Skeletal muscle tissue (tissue), 3 donors: ENCODE measurements at regions not wholly inside any gene's neighbourhood (a gene's known extent, or its start where the extent isn't known, plus 50 kb on each side); places are given as distances from the start of the nearest gene placed in this dataset.

Experiments used
- H3K27ac ChIP-seq: one replicate; pipeline ENCODE4 v1.7.0; 2013; ENCODE audit warnings: mild to moderate bottlenecking, low read depth, low read length, inconsistent platforms
- H3K27me3 ChIP-seq, 3 donors: one replicate each; pipeline ENCODE4 v1.7.0; 2013; ENCODE audit warnings: low read length in 3 of 3; ENCODE audit not compliant: control insufficient read depth in 3 of 3, insufficient read depth in 3 of 3
- H3K36me3 ChIP-seq, 3 donors: one replicate each; pipeline ENCODE4 v1.7.0; 2013; ENCODE audit warnings: low read length in 3 of 3; ENCODE audit not compliant: control insufficient read depth in 3 of 3, insufficient read depth in 3 of 3
- H3K4me1 ChIP-seq, 3 donors: one replicate each; pipeline ENCODE4 v1.7.0; 2013; ENCODE audit warnings: low read length in 3 of 3, mild to moderate bottlenecking in 3 of 3; ENCODE audit not compliant: control insufficient read depth in 3 of 3, insufficient read depth in 3 of 3
- H3K4me3 ChIP-seq, 3 donors: one replicate each; pipeline ENCODE4 v1.7.0; 2013; ENCODE audit warnings: low read length in 3 of 3
- H3K9ac ChIP-seq, 3 donors: one replicate each; pipeline ENCODE4 v1.7.0; 2013; ENCODE audit warnings: low read length in 3 of 3, mild to moderate bottlenecking in 3 of 3, moderate library complexity in 2 of 3, low read depth in 1 of 3
- H3K9me3 ChIP-seq, 3 donors: one replicate each; pipeline ENCODE4 v1.7.0; 2013; ENCODE audit warnings: low read length in 3 of 3; ENCODE audit not compliant: control insufficient read depth in 3 of 3
- donor health status: Osteomylitis.

- Histone ChIP-seq H3K27ac (no peak overlapping the region), H3K4me1 (no peaks in the 10 kb centered on the region), H3K9ac (no peak overlapping the region), H3K4me3 (no peak overlapping the region), H3K36me3 (no peaks in the 10 kb centered on the region), H3K27me3 (no peaks in the 10 kb centered on the region), H3K9me3 (no peaks in the 10 kb centered on the region)
Observed at GRCh38 chr18:41744421-41745030, 210.5 kb upstream of the PIK3C3 start.

GRCh38 chr18:41737218-41737617, 217.8 kb upstream of the PIK3C3 start:
- no peak overlapping the region for H3K9ac ChIP-seq
- H3K36me3 ChIP-seq: no peaks in the 10 kb centered on the region
- H3K4me1 ChIP-seq: no peaks in the 10 kb centered on the region
- H3K27ac ChIP-seq: no peak overlapping the region
- no peaks in the 10 kb centered on the region for H3K9me3 ChIP-seq
- H3K27me3 ChIP-seq: no peaks in the 10 kb centered on the region
- H3K4me3 ChIP-seq: no peak overlapping the region

GRCh38 chr18:41734917-41735316, 220.1 kb upstream of the PIK3C3 start:
- Histone ChIP-seq H3K4me1 (no peaks in the 10 kb centered on the region), H3K4me3 (no peak overlapping the region), H3K27ac (no peak overlapping the region), H3K9ac (no peak overlapping the region), H3K36me3 (no peaks in the 10 kb centered on the region), H3K27me3 (no peaks in the 10 kb centered on the region), H3K9me3 (no peaks in the 10 kb centered on the region)

GRCh38 chr18:41732356-41732755, 222.7 kb upstream of the PIK3C3 start:
- H3K27ac ChIP-seq: no peak overlapping the region
- no peak overlapping the region for H3K4me3 ChIP-seq
- no peaks in the 10 kb centered on the region for H3K9me3 ChIP-seq
- no peaks in the 10 kb centered on the region for H3K27me3 ChIP-seq
- H3K4me1 ChIP-seq: no peaks in the 10 kb centered on the region
- no peak overlapping the region for H3K9ac ChIP-seq
- H3K36me3 ChIP-seq: no peaks in the 10 kb centered on the region

- no peaks in the 10 kb centered on the region for H3K36me3 ChIP-seq
- no peak overlapping the region for H3K9ac ChIP-seq
- H3K9me3 ChIP-seq: no peaks in the 10 kb centered on the region
- no peak overlapping the region for H3K4me3 ChIP-seq
- H3K4me1 ChIP-seq: no peaks in the 10 kb centered on the region
- no peak overlapping the region for H3K27ac ChIP-seq
- H3K27me3 ChIP-seq: no peaks in the 10 kb centered on the region
Observed at GRCh38 chr18:41731884-41732283, 223.2 kb upstream of the PIK3C3 start.

GRCh38 chr18:41724195-41724594, 230.8 kb upstream of the PIK3C3 start:
- H3K9me3 ChIP-seq: peaks cover 0 to under 1% (median 0%) of the 10 kb centered on the region in 3 donors
- no peak overlapping the region for H3K27ac ChIP-seq
- no peaks in the 10 kb centered on the region for H3K4me1 ChIP-seq
- no peak overlapping the region for H3K9ac ChIP-seq
- no peaks in the 10 kb centered on the region for H3K36me3 ChIP-seq
- no peaks in the 10 kb centered on the region for H3K27me3 ChIP-seq
- no peak overlapping the region for H3K4me3 ChIP-seq

- Histone ChIP-seq H3K4me1 (no peaks in the 10 kb centered on the region), H3K4me3 (no peak overlapping the region), H3K9ac (no peak overlapping the region), H3K36me3 (no peaks in the 10 kb centered on the region), H3K27me3 (no peaks in the 10 kb centered on the region), H3K27ac (no peak overlapping the region), H3K9me3 (peaks cover 0 to 2% (median 0%) of the 10 kb centered on the region in 3 donors)
Observed at GRCh38 chr18:41721103-41721790, 233.8 kb upstream of the PIK3C3 start.

- Histone ChIP-seq H3K27me3 (no peaks in the 10 kb centered on the region), H3K9ac (no peak overlapping the region)
Observed at GRCh38 chr18:41720226-41720625, 234.8 kb upstream of the PIK3C3 start.

GRCh38 chr18:41719808-41720207, 235.2 kb upstream of the PIK3C3 start:
- H3K4me3 ChIP-seq: no peak overlapping the region

More at GRCh38 chr18:41720226-41720625, 234.8 kb upstream of the PIK3C3 start:
- no peak overlapping the region for H3K4me3 ChIP-seq
- no peak overlapping the region for H3K27ac ChIP-seq
- H3K36me3 ChIP-seq: no peaks in the 10 kb centered on the region
- H3K4me1 ChIP-seq: no peaks in the 10 kb centered on the region
- peaks cover 0 to 2% (median 0%) of the 10 kb centered on the region in 3 donors for H3K9me3 ChIP-seq

GRCh38 chr18:41714872-41715271, 240.2 kb upstream of the PIK3C3 start:
- no peaks in the 10 kb centered on the region for H3K4me1 ChIP-seq
- H3K36me3 ChIP-seq: no peaks in the 10 kb centered on the region
- H3K4me3 ChIP-seq: no peak overlapping the region
- H3K9me3 ChIP-seq: peaks cover 0 to 2% (median 0%) of the 10 kb centered on the region in 3 donors
- no peak overlapping the region for H3K9ac ChIP-seq
- no peak overlapping the region for H3K27ac ChIP-seq
- H3K27me3 ChIP-seq: no peaks in the 10 kb centered on the region

More at GRCh38 chr18:41719808-41720207, 235.2 kb upstream of the PIK3C3 start:
- H3K36me3 ChIP-seq: no peaks in the 10 kb centered on the region
- no peak overlapping the region for H3K9ac ChIP-seq
- H3K9me3 ChIP-seq: peaks cover 0 to 2% (median 0%) of the 10 kb centered on the region in 3 donors
- no peaks in the 10 kb centered on the region for H3K27me3 ChIP-seq
- no peak overlapping the region for H3K27ac ChIP-seq
- H3K4me1 ChIP-seq: no peaks in the 10 kb centered on the region
